ENCODE measurements at regions not wholly inside any gene's neighbourhood (a gene's known extent, or its start where the extent isn't known, plus 50 kb on each side); places are given as distances from the start of the nearest gene placed in this dataset.

GRCh38 chr2:37493425-37493824, 149.0 kb downstream of the QPCT start:
- H2AFZ ChIP-seq (ENCODE audit: low read depth, low read length): no peak overlapping the region
- no peak overlapping the region for H3K27ac ChIP-seq (ENCODE audit: low read length)
- TF ChIP-seq EZH2phosphoT487 (IDR thresholded peaks at IDR 0.05; ENCODE audit: low read depth): no peak
- TF ChIP-seq, protein P1, sequence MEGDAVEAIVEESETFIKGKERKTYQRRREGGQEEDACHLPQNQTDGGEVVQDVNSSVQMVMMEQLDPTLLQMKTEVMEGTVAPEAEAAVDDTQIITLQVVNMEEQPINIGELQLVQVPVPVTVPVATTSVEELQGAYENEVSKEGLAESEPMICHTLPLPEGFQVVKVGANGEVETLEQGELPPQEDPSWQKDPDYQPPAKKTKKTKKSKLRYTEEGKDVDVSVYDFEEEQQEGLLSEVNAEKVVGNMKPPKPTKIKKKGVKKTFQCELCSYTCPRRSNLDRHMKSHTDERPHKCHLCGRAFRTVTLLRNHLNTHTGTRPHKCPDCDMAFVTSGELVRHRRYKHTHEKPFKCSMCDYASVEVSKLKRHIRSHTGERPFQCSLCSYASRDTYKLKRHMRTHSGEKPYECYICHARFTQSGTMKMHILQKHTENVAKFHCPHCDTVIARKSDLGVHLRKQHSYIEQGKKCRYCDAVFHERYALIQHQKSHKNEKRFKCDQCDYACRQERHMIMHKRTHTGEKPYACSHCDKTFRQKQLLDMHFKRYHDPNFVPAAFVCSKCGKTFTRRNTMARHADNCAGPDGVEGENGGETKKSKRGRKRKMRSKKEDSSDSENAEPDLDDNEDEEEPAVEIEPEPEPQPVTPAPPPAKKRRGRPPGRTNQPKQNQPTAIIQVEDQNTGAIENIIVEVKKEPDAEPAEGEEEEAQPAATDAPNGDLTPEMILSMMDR (IDR thresholded peaks at IDR 0.05; ENCODE audit: low read depth, low read length): no peak

GRCh38 chr2:37499113-37499512, 154.7 kb downstream of the QPCT start:
- no peak overlapping the region for H3K4me2 ChIP-seq (ENCODE audit: low read length)
- no peaks in the 10 kb centered on the region for H3K9me3 ChIP-seq (ENCODE audit: insufficient read depth, low read length)
- H3K27me3 ChIP-seq (ENCODE audit: low read depth, low read length): no peaks in the 10 kb centered on the region
- no peak overlapping the region for H3K4me3 ChIP-seq (ENCODE audit: low read length)
- H3K9ac ChIP-seq (ENCODE audit: low read length): no peak overlapping the region
- no peak overlapping the region for H2AFZ ChIP-seq (ENCODE audit: low read depth, low read length)
- H4K20me1 ChIP-seq (ENCODE audit: insufficient read depth, low read length): no peaks in the 10 kb centered on the region
- no peaks in the 10 kb centered on the region for H3K79me2 ChIP-seq (ENCODE audit: low read length)
- no peaks in the 10 kb centered on the region for H3K36me3 ChIP-seq (replicated peaks; ENCODE audit: low read depth, low read length)
- H3K27ac ChIP-seq (ENCODE audit: low read length): no peak overlapping the region
- H3K4me1 ChIP-seq (ENCODE audit: low read length): no peaks in the 10 kb centered on the region
- TF ChIP-seq, protein P1 (IDR thresholded peaks at IDR 0.05; ENCODE audit: low read depth, low read length): no peak
- TF ChIP-seq EZH2phosphoT487 (IDR thresholded peaks at IDR 0.05; ENCODE audit: low read depth): no peak

More at GRCh38 chr2:37493425-37493824, 149.0 kb downstream of the QPCT start:
- no peak overlapping the region for H3K4me3 ChIP-seq (ENCODE audit: low read length)
- H3K27me3 ChIP-seq (ENCODE audit: low read depth, low read length): no peaks in the 10 kb centered on the region
- no peak overlapping the region for H3K4me2 ChIP-seq (ENCODE audit: low read length)
- no peaks in the 10 kb centered on the region for H3K36me3 ChIP-seq (replicated peaks; ENCODE audit: low read depth, low read length)
- no peaks in the 10 kb centered on the region for H3K79me2 ChIP-seq (ENCODE audit: low read length)
- no peaks in the 10 kb centered on the region for H3K4me1 ChIP-seq (ENCODE audit: low read length)
- H4K20me1 ChIP-seq (ENCODE audit: insufficient read depth, low read length): no peaks in the 10 kb centered on the region
- no peaks in the 10 kb centered on the region for H3K9me3 ChIP-seq (ENCODE audit: insufficient read depth, low read length)
- no peak overlapping the region for H3K9ac ChIP-seq (ENCODE audit: low read length)

GRCh38 chr2:37500031-37500430, 155.6 kb downstream of the QPCT start:
- Histone ChIP-seq H3K4me3 (ENCODE audit: low read length) (no peak overlapping the region), H3K9me3 (ENCODE audit: insufficient read depth, low read length) (no peaks in the 10 kb centered on the region), H3K9ac (ENCODE audit: low read length) (no peak overlapping the region), H3K79me2 (ENCODE audit: low read length) (no peaks in the 10 kb centered on the region), H2AFZ (ENCODE audit: low read depth, low read length) (no peak overlapping the region), H4K20me1 (ENCODE audit: insufficient read depth, low read length) (no peaks in the 10 kb centered on the region), H3K27ac (ENCODE audit: low read length) (no peak overlapping the region), H3K27me3 (ENCODE audit: low read depth, low read length) (no peaks in the 10 kb centered on the region), H3K4me2 (ENCODE audit: low read length) (no peak overlapping the region), H3K4me1 (ENCODE audit: low read length) (no peaks in the 10 kb centered on the region), H3K36me3 (replicated peaks; ENCODE audit: low read depth, low read length) (no peaks in the 10 kb centered on the region)
- TF ChIP-seq, protein P1 (IDR thresholded peaks at IDR 0.05; ENCODE audit: low read depth, low read length): no peak

DNA sequence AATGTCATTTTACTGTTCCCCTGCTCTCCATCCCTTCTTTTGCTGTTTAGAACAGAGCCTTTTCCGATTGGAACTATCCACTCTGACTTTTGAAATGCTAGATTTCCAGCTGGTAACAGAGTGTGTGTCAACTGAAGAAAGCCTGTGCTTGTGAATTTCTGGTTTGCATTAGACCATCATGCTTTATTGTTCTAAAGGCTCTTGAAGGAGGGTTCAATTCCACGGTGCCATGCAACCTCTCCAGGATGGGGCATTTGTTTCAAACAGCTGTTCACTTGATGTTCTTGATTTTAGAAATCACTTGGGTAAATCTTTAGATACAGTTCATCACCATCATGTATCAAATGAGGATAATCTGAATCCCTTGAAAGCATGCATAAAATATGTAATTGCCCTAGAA, 156.7 kb downstream of the QPCT start:
- Histone ChIP-seq H3K4me1 (ENCODE audit: low read length) (peaks cover under 1% of the 10 kb centered on the region; the same call in 1 of the 2 replicates), H4K20me1 (ENCODE audit: insufficient read depth, low read length) (no peaks in the 10 kb centered on the region), H3K36me3 (replicated peaks; ENCODE audit: low read depth, low read length) (no peaks in the 10 kb centered on the region), H3K27ac (ENCODE audit: low read length) (no peak overlapping the region), H2AFZ (ENCODE audit: low read depth, low read length) (no peak overlapping the region), H3K9ac (ENCODE audit: low read length) (no peak overlapping the region), H3K27me3 (ENCODE audit: low read depth, low read length) (no peaks in the 10 kb centered on the region), H3K4me2 (ENCODE audit: low read length) (no peak overlapping the region), H3K4me3 (ENCODE audit: low read length) (no peak overlapping the region), H3K79me2 (ENCODE audit: low read length) (no peaks in the 10 kb centered on the region), H3K9me3 (ENCODE audit: insufficient read depth, low read length) (no peaks in the 10 kb centered on the region)
- no peak for TF ChIP-seq EZH2phosphoT487 (IDR thresholded peaks at IDR 0.05; ENCODE audit: low read depth)
- TF ChIP-seq, protein P1 (IDR thresholded peaks at IDR 0.05; ENCODE audit: low read depth, low read length): no peak

Data from OCI-LY3 (cell line).